Activated T-helper 2 cell treated with anti-CD3 and anti-CD28 coated beads, Interferon-gamma antibody, Interleukin-2, Interleukin-4, amounts not matched to agents 10 μg/mL and 5 μg/mL and 100 μg/mL, durations not matched to agents 14 hours and 24 hours and 36 hours (primary cell): ENCODE measurements at regions not wholly inside any gene's neighbourhood (a gene's known extent, or its start where the extent isn't known, plus 50 kb on each side); places are given as distances from the start of the nearest gene placed in this dataset.
"Not testable (repeated sequence)": the region's sequence is repeated elsewhere in the genome, so short reads cannot be mapped to it uniquely, and the experiment has no call there.

Source experiments
- DNase-seq: peaks from one replicate; pipeline ENCODE4 v3.0.0; 2021; ENCODE audit warnings: low spot score
- H3K27ac Mint-ChIP-seq: one replicate; pipeline ENCODE4 v1.8.0; 2021; ENCODE audit warnings: mixed read lengths
- H3K27me3 Mint-ChIP-seq: one replicate; pipeline ENCODE4 v1.8.0; 2021; ENCODE audit warnings: low read depth, mixed read lengths
- H3K36me3 Mint-ChIP-seq: one replicate; pipeline ENCODE4 v1.8.0; 2021; ENCODE audit warnings: low read depth, mixed read lengths
- H3K4me1 Mint-ChIP-seq: one replicate; pipeline ENCODE4 v1.8.0; 2021; ENCODE audit warnings: low read depth, mixed read lengths
- H3K4me3 Mint-ChIP-seq: one replicate; pipeline ENCODE4 v1.8.0; 2021; ENCODE audit warnings: low read depth, mild to moderate bottlenecking, moderate library complexity, mixed read lengths
- H3K9me3 Mint-ChIP-seq: one replicate; pipeline ENCODE4 v1.8.0; 2021; ENCODE audit warnings: mixed read lengths
- intact Hi-C: fragments of 100-400 bp; cut with micrococcal nuclease; formaldehyde crosslinking; loops from one replicate; pipeline ENCODE4 v1.15.1; 2023

- intact Hi-C loops = no loop called here
- no peaks in the 10 kb centered on the region for H3K36me3 Mint-ChIP-seq
Measured at GRCh38 chrX:69431420-69431819, 72.7 kb upstream of the NALF2 start.

GRCh38 chrX:69430785-69431184 lies 73.3 kb upstream of the NALF2 start:
- Mint-ChIP-seq H3K4me1 (no peaks in the 10 kb centered on the region), H3K9me3 (no peaks in the 10 kb centered on the region), H3K4me3 (no peak overlapping the region), H3K36me3 (no peaks in the 10 kb centered on the region), H3K27ac (no peak overlapping the region), H3K27me3 (no peaks in the 10 kb centered on the region)
- intact Hi-C loops = no loop called here
- no peak for DNase-seq

More at GRCh38 chrX:69431420-69431819, 72.7 kb upstream of the NALF2 start:
- no peaks in the 10 kb centered on the region for H3K27me3 Mint-ChIP-seq
- H3K9me3 Mint-ChIP-seq = no peaks in the 10 kb centered on the region
- H3K27ac Mint-ChIP-seq = no peak overlapping the region
- no peaks in the 10 kb centered on the region for H3K4me1 Mint-ChIP-seq
- no peak overlapping the region for H3K4me3 Mint-ChIP-seq
- no peak for DNase-seq

- intact Hi-C loops = no loop called here
- H3K4me1 Mint-ChIP-seq = no peaks in the 10 kb centered on the region
- no peak overlapping the region for H3K4me3 Mint-ChIP-seq
- no peaks in the 10 kb centered on the region for H3K36me3 Mint-ChIP-seq
- H3K27ac Mint-ChIP-seq = no peak overlapping the region
- DNase-seq = no peak
- no peaks in the 10 kb centered on the region for H3K9me3 Mint-ChIP-seq
- H3K27me3 Mint-ChIP-seq = no peaks in the 10 kb centered on the region
Measured at GRCh38 chrX:69429339-69430015, 74.6 kb upstream of the NALF2 start.

- H3K4me3 Mint-ChIP-seq = no peak overlapping the region
- DNase-seq = no peak
- no peaks in the 10 kb centered on the region for H3K27me3 Mint-ChIP-seq
- intact Hi-C loops = no loop called here
- no peaks in the 10 kb centered on the region for H3K36me3 Mint-ChIP-seq
- H3K27ac Mint-ChIP-seq = no peak overlapping the region
- no peaks in the 10 kb centered on the region for H3K9me3 Mint-ChIP-seq
- H3K4me1 Mint-ChIP-seq = no peaks in the 10 kb centered on the region
Measured at GRCh38 chrX:69428216-69428615, 75.9 kb upstream of the NALF2 start.

GRCh38 chrX:69424910-69425309 lies 79.2 kb upstream of the NALF2 start:
- no peak overlapping the region for H3K27ac Mint-ChIP-seq
- intact Hi-C loops = no loop called here
- no peaks in the 10 kb centered on the region for H3K27me3 Mint-ChIP-seq
- no peaks in the 10 kb centered on the region for H3K36me3 Mint-ChIP-seq
- no peaks in the 10 kb centered on the region for H3K9me3 Mint-ChIP-seq
- DNase-seq = no peak
- no peak overlapping the region for H3K4me3 Mint-ChIP-seq
- no peaks in the 10 kb centered on the region for H3K4me1 Mint-ChIP-seq

GRCh38 chrX:69424161-69424560 lies 80.0 kb upstream of the NALF2 start:
- Mint-ChIP-seq H3K4me1 (no peaks in the 10 kb centered on the region), H3K27ac (no peak overlapping the region), H3K4me3 (no peak overlapping the region), H3K9me3 (no peaks in the 10 kb centered on the region), H3K36me3 (no peaks in the 10 kb centered on the region), H3K27me3 (no peaks in the 10 kb centered on the region)
- intact Hi-C loops = no loop called here
- no peak for DNase-seq

GRCh38 chrX:69422208-69422607 lies 81.9 kb upstream of the NALF2 start:
- DNase-seq, H3K27me3 Mint-ChIP-seq, H3K4me3 Mint-ChIP-seq, H3K36me3 Mint-ChIP-seq, H3K4me1 Mint-ChIP-seq, H3K9me3 Mint-ChIP-seq, H3K27ac Mint-ChIP-seq, intact Hi-C loops: not testable (repeated sequence)

GRCh38 chrX:69415698-69416097 lies 88.4 kb upstream of the NALF2 start:
- Mint-ChIP-seq H3K36me3 (no peaks in the 10 kb centered on the region), H3K4me3 (no peak overlapping the region), H3K27ac (no peak overlapping the region), H3K27me3 (no peaks in the 10 kb centered on the region), H3K9me3 (peaks cover 4% of the 10 kb centered on the region), H3K4me1 (no peaks in the 10 kb centered on the region)
- intact Hi-C loops = no loop called here
- no peak for DNase-seq

- no peaks in the 10 kb centered on the region for H3K36me3 Mint-ChIP-seq
- H3K4me3 Mint-ChIP-seq = no peak overlapping the region
- H3K27me3 Mint-ChIP-seq = no peaks in the 10 kb centered on the region
- DNase-seq = no peak
- H3K4me1 Mint-ChIP-seq = no peaks in the 10 kb centered on the region
- intact Hi-C loops = no loop called here
- H3K9me3 Mint-ChIP-seq = peaks cover 4% of the 10 kb centered on the region
- H3K27ac Mint-ChIP-seq = no peak overlapping the region
Measured at GRCh38 chrX:69412661-69413060, 91.5 kb upstream of the NALF2 start.

- no peaks in the 10 kb centered on the region for H3K36me3 Mint-ChIP-seq
- intact Hi-C loops = no loop called here
- H3K27ac Mint-ChIP-seq = no peak overlapping the region
- no peak for DNase-seq
- no peaks in the 10 kb centered on the region for H3K9me3 Mint-ChIP-seq
- H3K4me1 Mint-ChIP-seq = no peaks in the 10 kb centered on the region
- H3K27me3 Mint-ChIP-seq = no peaks in the 10 kb centered on the region
- H3K4me3 Mint-ChIP-seq = no peak overlapping the region
Measured at GRCh38 chrX:69398881-69399280, 105.2 kb upstream of the NALF2 start.

- H3K27ac Mint-ChIP-seq = no peak overlapping the region
- intact Hi-C loops = no loop called here
- no peak overlapping the region for H3K4me3 Mint-ChIP-seq
- DNase-seq = no peak
- H3K4me1 Mint-ChIP-seq = no peaks in the 10 kb centered on the region
- no peaks in the 10 kb centered on the region for H3K36me3 Mint-ChIP-seq
- H3K9me3 Mint-ChIP-seq = no peaks in the 10 kb centered on the region
- no peaks in the 10 kb centered on the region for H3K27me3 Mint-ChIP-seq
Measured at GRCh38 chrX:69396916-69397315, 107.2 kb upstream of the NALF2 start.

GRCh38 chrX:69395306-69395705 lies 108.8 kb upstream of the NALF2 start:
- Mint-ChIP-seq H3K36me3 (no peaks in the 10 kb centered on the region), H3K4me1 (no peaks in the 10 kb centered on the region), H3K4me3 (no peak overlapping the region), H3K27me3 (no peaks in the 10 kb centered on the region), H3K9me3 (no peaks in the 10 kb centered on the region), H3K27ac (no peak overlapping the region)
- intact Hi-C loops = no loop called here
- DNase-seq = no peak

- no peaks in the 10 kb centered on the region for H3K27me3 Mint-ChIP-seq
- H3K36me3 Mint-ChIP-seq = no peaks in the 10 kb centered on the region
- H3K4me3 Mint-ChIP-seq = no peak overlapping the region
- no peak overlapping the region for H3K27ac Mint-ChIP-seq
- no peaks in the 10 kb centered on the region for H3K9me3 Mint-ChIP-seq
- no peak for DNase-seq
- H3K4me1 Mint-ChIP-seq = no peaks in the 10 kb centered on the region
- intact Hi-C loops = loop anchor here (5.0 kb wide), 2 partner anchors 562 to 657 kb away; partner anchors contain the start of gene EFNB1
Measured at GRCh38 chrX:69389101-69389501, 115.0 kb upstream of the NALF2 start.

- H3K4me3 Mint-ChIP-seq = no peak overlapping the region
- no peaks in the 10 kb centered on the region for H3K9me3 Mint-ChIP-seq
- H3K36me3 Mint-ChIP-seq = no peaks in the 10 kb centered on the region
- no peak overlapping the region for H3K27ac Mint-ChIP-seq
- no peak for DNase-seq
- intact Hi-C loops = loop anchor here (5.0 kb wide), 2 partner anchors 561 to 656 kb away; partner anchors contain the start of gene EFNB1
- no peaks in the 10 kb centered on the region for H3K27me3 Mint-ChIP-seq
- no peaks in the 10 kb centered on the region for H3K4me1 Mint-ChIP-seq
Measured at GRCh38 chrX:69388526-69388925, 115.6 kb upstream of the NALF2 start.
